Panc1 (cell line): ENCODE measurements at regions not wholly inside any gene's neighbourhood (a gene's known extent, or its start where the extent isn't known, plus 50 kb on each side); places are given as distances from the start of the nearest gene placed in this dataset.

Experiments used
- ATAC-seq: fragments of 200-7000 bp; cut with Tn5 transposase; 2 replicates; pipeline ENCODE4 v1.9.1; 2020; ENCODE audit warnings: mild to moderate bottlenecking, moderate library complexity
- BruUV-seq: library from RNA; stranded (reverse); fragments of 400-500 nt; replicated peaks from 2 replicates; lab custom pipeline; 2021; lab: Mats Ljungman, UMichigan
- CTCF ChIA-PET: fragments of 300-600 bp; sonication (Branson Sonifier 250); formaldehyde crosslinking; loops from one replicate; lab custom pipeline; 2022; ENCODE audit warnings: antibody characterized with exemption; lab: Charles Lee
- POLR2A ChIA-PET: fragments of 300-600 bp; sonication (Branson Sonifier 250); formaldehyde crosslinking; loops from one replicate; lab custom pipeline; 2022; ENCODE audit warnings: antibody characterized with exemption; lab: Charles Lee
- DNase-seq: peaks from one replicate; pipeline ENCODE4 v3.0.0-alpha.2; 2010; ENCODE audit warnings: low read depth, low spot score
- H3K27ac ChIP-seq: 2 replicates; pipeline ENCODE4 v1.5.1; 2011; ENCODE audit warnings: mild to moderate bottlenecking, low read length, inconsistent platforms
- H3K27me3 ChIP-seq: fragments of 200-500 bp; sonication (Bioruptor generic); 2 replicates; pipeline ENCODE4 v1.6.0; 2014; ENCODE audit warnings: low read length, inconsistent platforms; ENCODE audit not compliant: control insufficient read depth, insufficient read depth
- H3K36me3 ChIP-seq: fragments of 200-500 bp; sonication (Bioruptor generic); 2 replicates; pipeline ENCODE4 v1.5.1; 2014; ENCODE audit warnings: inconsistent platforms, mild to moderate bottlenecking, low read length, moderate library complexity; ENCODE audit not compliant: control insufficient read depth, insufficient read depth
- H3K4me1 ChIP-seq: 2 replicates; pipeline ENCODE4 v1.5.1; 2011; ENCODE audit warnings: inconsistent platforms, mild to moderate bottlenecking, low read length, moderate library complexity; ENCODE audit not compliant: control insufficient read depth, insufficient read depth
- H3K4me3 ChIP-seq, 2 experiments: 2 replicates each; pipeline ENCODE4 v1.5.1; 2011 to 2012; ENCODE audit warnings: low read depth in 2 of 2, low read length in 2 of 2, mild to moderate bottlenecking in 2 of 2, inconsistent platforms in 1 of 2, moderate library complexity in 1 of 2
- H3K9me3 ChIP-seq: fragments of 200-500 bp; sonication (Bioruptor generic); 2 replicates; pipeline ENCODE4 v1.5.1; 2014; ENCODE audit warnings: low read depth, mild to moderate bottlenecking, inconsistent platforms, low read length, moderate library complexity; ENCODE audit not compliant: control insufficient read depth, insufficient read depth
- POLR2AphosphoS5 ChIP-seq: IDR thresholded peaks from 2 replicates; pipeline ENCODE4 v1.6.1; 2012; ENCODE audit warnings: mild to moderate bottlenecking, low read depth, low read length, moderate library complexity
- SIN3A ChIP-seq: IDR thresholded peaks from 2 replicates; pipeline ENCODE4 v1.6.1; 2012; ENCODE audit warnings: low read depth, mild to moderate bottlenecking, low read length, moderate library complexity, borderline replicate concordance; ENCODE audit not compliant: insufficient read depth
- TCF7L2 ChIP-seq: IDR thresholded peaks from 2 replicates; pipeline ENCODE4 v1.6.1; 2011; ENCODE audit warnings: mild to moderate bottlenecking, low read depth, low read length, inconsistent platforms
- in situ Hi-C: cut with HindIII; loops from 2 replicates; pipeline ENCODE4 v1.10.0; 2016; ENCODE audit warnings: low sequenced_read_pairs, low pct_unique_long_range_greater_than_20kb
- intact Hi-C: fragments of 100-400 bp; cut with micrococcal nuclease; formaldehyde crosslinking; loops from one replicate; pipeline ENCODE4 v1.10.0; 2022; ENCODE audit not compliant: unreplicated experiment
- TF ChIP-seq, protein P1 (sequence below): fragments of 450-650 bp; IDR thresholded peaks from 2 replicates; pipeline ENCODE4 v1.5.1; 2017; ENCODE audit warnings: mild to moderate bottlenecking
- TF ChIP-seq, protein P2 (sequence below), 2 experiments: IDR thresholded peaks; 2 replicates each; pipeline ENCODE4 v1.6.1; 2011 to 2012; ENCODE audit warnings: low read depth in 2 of 2, control low read depth in 1 of 2, low read length in 1 of 2, mild to moderate bottlenecking in 1 of 2, moderate library complexity in 1 of 2; ENCODE audit not compliant: insufficient read depth in 1 of 2

DNA sequence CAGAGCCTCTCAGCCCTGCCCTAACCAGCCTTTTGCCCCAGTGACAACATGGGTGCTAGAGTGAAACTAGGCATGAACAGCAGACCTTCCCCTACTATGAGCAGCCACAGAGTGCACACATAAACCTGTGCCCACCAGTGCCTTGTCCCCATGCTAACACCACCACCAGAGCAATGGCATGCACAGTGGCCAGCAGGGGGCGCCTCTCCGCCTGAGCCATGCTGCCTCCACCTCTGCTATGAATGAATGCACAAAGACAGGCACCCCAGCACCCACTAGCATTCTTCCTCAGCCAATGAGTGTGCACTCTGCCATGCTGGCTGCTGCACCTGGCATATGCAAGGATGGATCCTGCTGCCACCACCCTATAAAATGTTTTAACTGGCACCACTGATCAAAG lies 286.9 kb upstream of the FGF16 start:
- CTCF ChIA-PET = no interaction called here
- no peak for DNase-seq
- in situ Hi-C loops = no loop called here

DNA sequence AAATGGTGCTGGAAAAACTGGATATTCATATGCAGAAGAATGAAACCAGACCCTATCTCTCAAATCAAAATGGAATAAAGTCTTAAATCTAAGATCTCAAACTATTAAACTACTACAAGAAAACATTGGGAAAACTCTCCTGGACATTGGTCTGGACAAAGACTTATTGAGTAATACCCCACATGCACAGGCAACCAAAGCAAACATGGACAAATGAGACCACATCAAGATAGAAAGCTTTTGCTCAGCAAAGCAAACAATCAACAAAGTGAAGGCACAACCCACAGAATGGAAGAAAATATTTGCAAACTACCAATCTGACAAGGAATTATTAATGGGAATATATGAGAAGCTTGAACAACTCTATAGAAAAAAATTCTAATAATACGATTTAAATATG lies 284.4 kb upstream of the FGF16 start:
- no peaks in the 10 kb centered on the region for H3K4me1 ChIP-seq
- H3K4me3 ChIP-seq = no peak overlapping the region
- TF ChIP-seq POLR2AphosphoS5 (no peak), TCF7L2 (no peak), SIN3A (no peak)
- TF ChIP-seq, protein P1, sequence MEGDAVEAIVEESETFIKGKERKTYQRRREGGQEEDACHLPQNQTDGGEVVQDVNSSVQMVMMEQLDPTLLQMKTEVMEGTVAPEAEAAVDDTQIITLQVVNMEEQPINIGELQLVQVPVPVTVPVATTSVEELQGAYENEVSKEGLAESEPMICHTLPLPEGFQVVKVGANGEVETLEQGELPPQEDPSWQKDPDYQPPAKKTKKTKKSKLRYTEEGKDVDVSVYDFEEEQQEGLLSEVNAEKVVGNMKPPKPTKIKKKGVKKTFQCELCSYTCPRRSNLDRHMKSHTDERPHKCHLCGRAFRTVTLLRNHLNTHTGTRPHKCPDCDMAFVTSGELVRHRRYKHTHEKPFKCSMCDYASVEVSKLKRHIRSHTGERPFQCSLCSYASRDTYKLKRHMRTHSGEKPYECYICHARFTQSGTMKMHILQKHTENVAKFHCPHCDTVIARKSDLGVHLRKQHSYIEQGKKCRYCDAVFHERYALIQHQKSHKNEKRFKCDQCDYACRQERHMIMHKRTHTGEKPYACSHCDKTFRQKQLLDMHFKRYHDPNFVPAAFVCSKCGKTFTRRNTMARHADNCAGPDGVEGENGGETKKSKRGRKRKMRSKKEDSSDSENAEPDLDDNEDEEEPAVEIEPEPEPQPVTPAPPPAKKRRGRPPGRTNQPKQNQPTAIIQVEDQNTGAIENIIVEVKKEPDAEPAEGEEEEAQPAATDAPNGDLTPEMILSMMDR = no peak
- TF ChIP-seq, protein P2, sequence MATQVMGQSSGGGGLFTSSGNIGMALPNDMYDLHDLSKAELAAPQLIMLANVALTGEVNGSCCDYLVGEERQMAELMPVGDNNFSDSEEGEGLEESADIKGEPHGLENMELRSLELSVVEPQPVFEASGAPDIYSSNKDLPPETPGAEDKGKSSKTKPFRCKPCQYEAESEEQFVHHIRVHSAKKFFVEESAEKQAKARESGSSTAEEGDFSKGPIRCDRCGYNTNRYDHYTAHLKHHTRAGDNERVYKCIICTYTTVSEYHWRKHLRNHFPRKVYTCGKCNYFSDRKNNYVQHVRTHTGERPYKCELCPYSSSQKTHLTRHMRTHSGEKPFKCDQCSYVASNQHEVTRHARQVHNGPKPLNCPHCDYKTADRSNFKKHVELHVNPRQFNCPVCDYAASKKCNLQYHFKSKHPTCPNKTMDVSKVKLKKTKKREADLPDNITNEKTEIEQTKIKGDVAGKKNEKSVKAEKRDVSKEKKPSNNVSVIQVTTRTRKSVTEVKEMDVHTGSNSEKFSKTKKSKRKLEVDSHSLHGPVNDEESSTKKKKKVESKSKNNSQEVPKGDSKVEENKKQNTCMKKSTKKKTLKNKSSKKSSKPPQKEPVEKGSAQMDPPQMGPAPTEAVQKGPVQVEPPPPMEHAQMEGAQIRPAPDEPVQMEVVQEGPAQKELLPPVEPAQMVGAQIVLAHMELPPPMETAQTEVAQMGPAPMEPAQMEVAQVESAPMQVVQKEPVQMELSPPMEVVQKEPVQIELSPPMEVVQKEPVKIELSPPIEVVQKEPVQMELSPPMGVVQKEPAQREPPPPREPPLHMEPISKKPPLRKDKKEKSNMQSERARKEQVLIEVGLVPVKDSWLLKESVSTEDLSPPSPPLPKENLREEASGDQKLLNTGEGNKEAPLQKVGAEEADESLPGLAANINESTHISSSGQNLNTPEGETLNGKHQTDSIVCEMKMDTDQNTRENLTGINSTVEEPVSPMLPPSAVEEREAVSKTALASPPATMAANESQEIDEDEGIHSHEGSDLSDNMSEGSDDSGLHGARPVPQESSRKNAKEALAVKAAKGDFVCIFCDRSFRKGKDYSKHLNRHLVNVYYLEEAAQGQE (IDR thresholded peaks at IDR 0.05; ENCODE audit: insufficient read depth in 1 of 2, low read depth in 2 of 2, low read length in 1 of 2) = no peak
- ATAC-seq = no peak
- DNase-seq = no peak
- no TSS peak for BruUV-seq
- intact Hi-C loops = no loop called here
- in situ Hi-C loops = no loop called here
- CTCF ChIA-PET = no interaction called here
- no peak overlapping the region for H3K27ac ChIP-seq
- POLR2A ChIA-PET = no interaction called here
- H3K9me3 ChIP-seq = no peaks in the 10 kb centered on the region
- no peaks in the 10 kb centered on the region for H3K36me3 ChIP-seq
- H3K27me3 ChIP-seq = no peaks in the 10 kb centered on the region

More for the DNA sequence above, 286.9 kb upstream of the FGF16 start:
- no peak overlapping the region for H3K4me3 ChIP-seq
- no peaks in the 10 kb centered on the region for H3K36me3 ChIP-seq
- no peak for ATAC-seq
- TF ChIP-seq, protein P1 = peak; percentile 33
- TF ChIP-seq, protein P2 (IDR thresholded peaks at IDR 0.05; ENCODE audit: insufficient read depth in 1 of 2, low read depth in 2 of 2, low read length in 1 of 2) = no peak
- TF ChIP-seq POLR2AphosphoS5 = no peak
- intact Hi-C loops = no loop called here
- no peaks in the 10 kb centered on the region for H3K9me3 ChIP-seq
- POLR2A ChIA-PET = no interaction called here
- no peak overlapping the region for H3K27ac ChIP-seq
- no TSS peak for BruUV-seq
- no peaks in the 10 kb centered on the region for H3K27me3 ChIP-seq
- H3K4me1 ChIP-seq = no peaks in the 10 kb centered on the region
